AG04450 (cell line): ENCODE measurements at regions not wholly inside any gene's neighbourhood (a gene's known extent, or its start where the extent isn't known, plus 50 kb on each side); places are given as distances from the start of the nearest gene placed in this dataset.

ENCODE experiments used
- CTCF ChIA-PET: fragments of 300-600, 350-600 bp; formaldehyde crosslinking; extraction: SDS; loops from one replicate; lab custom pipeline; 2022; ENCODE audit warnings: antibody characterized with exemption, inconsistent platforms; lab: Charles Lee
- POLR2A ChIA-PET: fragments of 350-600 bp; formaldehyde crosslinking; extraction: SDS; loops from one replicate; lab custom pipeline; 2021; ENCODE audit warnings: antibody characterized with exemption, inconsistent platforms; lab: Yijun Ruan, JAX
- DNase-seq: peaks from one replicate; pipeline ENCODE4 v3.0.0-alpha.2; 2011; ENCODE audit warnings: low read depth, low spot score
- H3K27ac ChIP-seq: one replicate; pipeline ENCODE4 v1.5.1; 2012; ENCODE audit warnings: low read depth, low read length, control low read depth
- H3K27me3 ChIP-seq: one replicate; pipeline ENCODE4 v1.6.0; 2012; ENCODE audit warnings: low read length; ENCODE audit not compliant: control insufficient read depth, insufficient read depth
- H3K4me3 ChIP-seq: 2 replicates; pipeline ENCODE4 v1.5.1; 2011; ENCODE audit warnings: mild to moderate bottlenecking, low read depth, low read length, control low read depth
- H3K9me3 ChIP-seq: 2 replicates; pipeline ENCODE4 v1.5.1; 2012; ENCODE audit warnings: low read length; ENCODE audit not compliant: control insufficient read depth, insufficient read depth
- CTCF ChIP-seq: IDR thresholded peaks from 2 replicates; pipeline ENCODE4 v1.5.1; 2011; ENCODE audit warnings: low read depth, low read length, control low read depth, inconsistent platforms

GRCh38 chr12:92595663-92596062, 107.1 kb upstream of the PLEKHG7 start:
- H3K27me3 ChIP-seq = no peaks in the 10 kb centered on the region

GRCh38 chr12:92593734-92594402, 108.9 kb upstream of the PLEKHG7 start:
- no peaks in the 10 kb centered on the region for H3K27me3 ChIP-seq
- H3K9me3 ChIP-seq = no peaks in the 10 kb centered on the region
- H3K27ac ChIP-seq = peak overlapping the region; percentile 53
- H3K4me3 ChIP-seq = no peak overlapping the region
- ChIA-PET POLR2A (no interaction called here), CTCF (interaction anchor here (1.3 to 1.7 kb wide), 3 partner anchors 14 to 1212 kb away, joined by 3 to 7 read pairs (median 4); no protein-coding TSS in a partner anchor)
- DNase-seq = no peak
- TF ChIP-seq CTCF = no peak

More at GRCh38 chr12:92595663-92596062, 107.1 kb upstream of the PLEKHG7 start:
- TF ChIP-seq CTCF = no peak
- CTCF ChIA-PET = interaction anchor here (0.6 to 1.0 kb wide), 2 partner anchors 12 to 1214 kb away, joined by 3 to 4 read pairs; no protein-coding TSS in a partner anchor
- no peak overlapping the region for H3K27ac ChIP-seq
- DNase-seq = no peak
- POLR2A ChIA-PET = no interaction called here
- no peak overlapping the region for H3K4me3 ChIP-seq
- H3K9me3 ChIP-seq = peaks cover 8% of the 10 kb centered on the region

- H3K27me3 ChIP-seq = no peaks in the 10 kb centered on the region
- H3K27ac ChIP-seq = no peak overlapping the region
- no peak for TF ChIP-seq CTCF
- DNase-seq = no peak
- no peak overlapping the region for H3K4me3 ChIP-seq
- CTCF ChIA-PET = no interaction called here
- POLR2A ChIA-PET = no interaction called here
- H3K9me3 ChIP-seq = peaks cover 8% of the 10 kb centered on the region; the same call in 1 of the 2 replicates
Measured at GRCh38 chr12:92585115-92585727, 117.6 kb upstream of the PLEKHG7 start.

GRCh38 chr12:92583910-92584309, 118.9 kb upstream of the PLEKHG7 start:
- Histone ChIP-seq H3K27me3 (no peaks in the 10 kb centered on the region), H3K27ac (no peak overlapping the region), H3K4me3 (no peak overlapping the region), H3K9me3 (peaks cover 8% of the 10 kb centered on the region; the same call in 1 of the 2 replicates)
- no peak for TF ChIP-seq CTCF
- POLR2A ChIA-PET = no interaction called here
- CTCF ChIA-PET = interaction anchor here (1.1 to 1.3 kb wide), 2 partner anchors 65 to 1202 kb away, joined by 3 read pairs; no protein-coding TSS in a partner anchor
- no peak for DNase-seq

- Histone ChIP-seq H3K9me3 (peaks cover 8% of the 10 kb centered on the region; the same call in 1 of the 2 replicates), H3K27me3 (no peaks in the 10 kb centered on the region), H3K27ac (no peak overlapping the region), H3K4me3 (no peak overlapping the region)
- POLR2A ChIA-PET = no interaction called here
- no peak for DNase-seq
- CTCF ChIA-PET = interaction anchor here (0.8 to 1.3 kb wide), 3 partner anchors 66 to 1201 kb away, joined by 3 to 4 read pairs (median 3); no protein-coding TSS in a partner anchor
- TF ChIP-seq CTCF = no peak
Measured at GRCh38 chr12:92582893-92583292, 119.9 kb upstream of the PLEKHG7 start.
